ENCODE measurements at regions not wholly inside any gene's neighbourhood (a gene's known extent, or its start where the extent isn't known, plus 50 kb on each side); places are given as distances from the start of the nearest gene placed in this dataset.

GRCh38 chr4:133903029-133903428, 298.6 kb downstream of the PABPC4L start:
- no peak overlapping the region for H3K4me3 ChIP-seq (replicated peaks; ENCODE audit: insufficient read depth, low read length)
- TF ChIP-seq CTCF (IDR thresholded peaks at IDR 0.05; ENCODE audit: insufficient read depth, low read length) (no peak), SPI1 (IDR thresholded peaks at IDR 0.05; ENCODE audit: borderline replicate concordance, low read depth) (no peak)
- H3K27me3 ChIP-seq (ENCODE audit: insufficient read depth, poor library complexity, severe bottlenecking), result no peaks in the 10 kb centered on the region
- no peak overlapping the region for H3K27ac ChIP-seq (replicated peaks)
- DNase-seq (ENCODE audit: low read depth in 1 of 2, low spot score in 1 of 2), result no peak

- Histone ChIP-seq H3K27ac (replicated peaks) (no peak overlapping the region), H3K27me3 (ENCODE audit: insufficient read depth, poor library complexity, severe bottlenecking) (no peaks in the 10 kb centered on the region), H3K4me3 (replicated peaks; ENCODE audit: insufficient read depth, low read length) (no peak overlapping the region)
- DNase-seq (ENCODE audit: low read depth in 1 of 2, low spot score in 1 of 2), result no peak
- TF ChIP-seq POLR2AphosphoS5 (IDR thresholded peaks at IDR 0.05; ENCODE audit: low read depth), result no peak
- TF ChIP-seq, protein P1, sequence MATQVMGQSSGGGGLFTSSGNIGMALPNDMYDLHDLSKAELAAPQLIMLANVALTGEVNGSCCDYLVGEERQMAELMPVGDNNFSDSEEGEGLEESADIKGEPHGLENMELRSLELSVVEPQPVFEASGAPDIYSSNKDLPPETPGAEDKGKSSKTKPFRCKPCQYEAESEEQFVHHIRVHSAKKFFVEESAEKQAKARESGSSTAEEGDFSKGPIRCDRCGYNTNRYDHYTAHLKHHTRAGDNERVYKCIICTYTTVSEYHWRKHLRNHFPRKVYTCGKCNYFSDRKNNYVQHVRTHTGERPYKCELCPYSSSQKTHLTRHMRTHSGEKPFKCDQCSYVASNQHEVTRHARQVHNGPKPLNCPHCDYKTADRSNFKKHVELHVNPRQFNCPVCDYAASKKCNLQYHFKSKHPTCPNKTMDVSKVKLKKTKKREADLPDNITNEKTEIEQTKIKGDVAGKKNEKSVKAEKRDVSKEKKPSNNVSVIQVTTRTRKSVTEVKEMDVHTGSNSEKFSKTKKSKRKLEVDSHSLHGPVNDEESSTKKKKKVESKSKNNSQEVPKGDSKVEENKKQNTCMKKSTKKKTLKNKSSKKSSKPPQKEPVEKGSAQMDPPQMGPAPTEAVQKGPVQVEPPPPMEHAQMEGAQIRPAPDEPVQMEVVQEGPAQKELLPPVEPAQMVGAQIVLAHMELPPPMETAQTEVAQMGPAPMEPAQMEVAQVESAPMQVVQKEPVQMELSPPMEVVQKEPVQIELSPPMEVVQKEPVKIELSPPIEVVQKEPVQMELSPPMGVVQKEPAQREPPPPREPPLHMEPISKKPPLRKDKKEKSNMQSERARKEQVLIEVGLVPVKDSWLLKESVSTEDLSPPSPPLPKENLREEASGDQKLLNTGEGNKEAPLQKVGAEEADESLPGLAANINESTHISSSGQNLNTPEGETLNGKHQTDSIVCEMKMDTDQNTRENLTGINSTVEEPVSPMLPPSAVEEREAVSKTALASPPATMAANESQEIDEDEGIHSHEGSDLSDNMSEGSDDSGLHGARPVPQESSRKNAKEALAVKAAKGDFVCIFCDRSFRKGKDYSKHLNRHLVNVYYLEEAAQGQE (IDR thresholded peaks at IDR 0.05; ENCODE audit: insufficient replicate concordance, low read depth), result no peak
- TF ChIP-seq SPI1 (IDR thresholded peaks at IDR 0.05; ENCODE audit: borderline replicate concordance, low read depth), result no peak
- no peak for TF ChIP-seq GABPA (IDR thresholded peaks at IDR 0.05; ENCODE audit: low read depth)
- no peak for TF ChIP-seq CTCF (IDR thresholded peaks at IDR 0.05; ENCODE audit: insufficient read depth, low read length)
These were observed 310.6 kb downstream of the PABPC4L start for GRCh38 chr4:133891011-133891410.

- Histone ChIP-seq H3K27ac (replicated peaks) (no peak overlapping the region), H3K4me3 (replicated peaks; ENCODE audit: insufficient read depth, low read length) (no peak overlapping the region), H3K27me3 (ENCODE audit: insufficient read depth, poor library complexity, severe bottlenecking) (no peaks in the 10 kb centered on the region)
- DNase-seq (ENCODE audit: low read depth in 1 of 2, low spot score in 1 of 2), result no peak
- TF ChIP-seq GABPA (IDR thresholded peaks at IDR 0.05; ENCODE audit: low read depth) (no peak), CTCF (IDR thresholded peaks at IDR 0.05; ENCODE audit: insufficient read depth, low read length) (no peak), SPI1 (IDR thresholded peaks at IDR 0.05; ENCODE audit: borderline replicate concordance, low read depth) (no peak), POLR2AphosphoS5 (IDR thresholded peaks at IDR 0.05; ENCODE audit: low read depth) (no peak)
- TF ChIP-seq, protein P1 (IDR thresholded peaks at IDR 0.05; ENCODE audit: insufficient replicate concordance, low read depth), result no peak
These were observed 313.9 kb downstream of the PABPC4L start for GRCh38 chr4:133887723-133888122.

DNA sequence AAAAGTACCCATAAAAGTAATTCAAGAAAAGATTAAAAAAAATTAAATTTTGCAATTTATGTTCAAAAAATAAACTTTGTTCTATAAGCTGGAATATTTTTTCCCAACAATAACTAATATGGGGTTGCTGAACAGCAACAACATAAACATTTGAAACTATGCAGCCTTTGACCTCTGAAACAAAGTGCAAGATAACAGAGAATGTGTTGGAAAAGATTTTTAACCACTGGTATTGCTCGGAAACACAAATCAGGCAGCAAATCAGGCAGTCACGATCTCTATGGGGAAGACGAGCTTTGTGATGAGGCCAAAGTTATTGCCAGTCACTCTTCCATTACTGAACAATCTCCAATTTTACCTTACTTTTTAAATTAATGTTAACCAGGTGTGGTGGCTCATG, 332.1 kb downstream of the PABPC4L start:
- no peak for DNase-seq (ENCODE audit: low read depth in 1 of 2, low spot score in 1 of 2)
- Histone ChIP-seq H3K27me3 (ENCODE audit: insufficient read depth, poor library complexity, severe bottlenecking) (no peaks in the 10 kb centered on the region), H3K27ac (replicated peaks) (no peak overlapping the region), H3K4me3 (replicated peaks; ENCODE audit: insufficient read depth, low read length) (no peak overlapping the region)
- TF ChIP-seq GABPA (IDR thresholded peaks at IDR 0.05; ENCODE audit: low read depth) (no peak), CTCF (IDR thresholded peaks at IDR 0.05; ENCODE audit: insufficient read depth, low read length) (no peak)
